BJ (cell line): ENCODE measurements at regions not wholly inside any gene's neighbourhood (a gene's known extent, or its start where the extent isn't known, plus 50 kb on each side); places are given as distances from the start of the nearest gene placed in this dataset.

Experiments used
- CTCF ChIA-PET: fragments of 350-600 bp; formaldehyde crosslinking; extraction: SDS; loops from one replicate; lab custom pipeline; 2021; ENCODE audit warnings: antibody characterized with exemption, inconsistent platforms; lab: Yijun Ruan, JAX
- POLR2A ChIA-PET: fragments of 300-600 bp; sonication (Branson Sonifier 250); formaldehyde crosslinking; extraction: SDS; loops from one replicate; lab custom pipeline; 2021; ENCODE audit warnings: antibody characterized with exemption; lab: Charles Lee
- DNase-seq: peaks from one replicate; pipeline ENCODE4 v3.0.0-alpha.2; 2011; ENCODE audit warnings: low read depth
- H3K27me3 ChIP-seq: 2 replicates; pipeline ENCODE4 v1.6.0; 2011; ENCODE audit warnings: low read length; ENCODE audit not compliant: control insufficient read depth, insufficient read depth
- H3K36me3 ChIP-seq: 2 replicates; pipeline ENCODE4 v1.5.1; 2011; ENCODE audit warnings: low read length; ENCODE audit not compliant: control insufficient read depth, insufficient read depth
- H3K4me3 ChIP-seq: 2 replicates; pipeline ENCODE4 v1.5.1; 2011; ENCODE audit warnings: low read depth, mild to moderate bottlenecking, control low read depth, low read length
- TF ChIP-seq, protein P1 (sequence below): IDR thresholded peaks from 2 replicates; pipeline ENCODE4 v1.5.1; 2011; ENCODE audit warnings: low read depth, mild to moderate bottlenecking, control low read depth, inconsistent platforms, low read length, moderate library complexity; ENCODE audit not compliant: insufficient read depth

DNA sequence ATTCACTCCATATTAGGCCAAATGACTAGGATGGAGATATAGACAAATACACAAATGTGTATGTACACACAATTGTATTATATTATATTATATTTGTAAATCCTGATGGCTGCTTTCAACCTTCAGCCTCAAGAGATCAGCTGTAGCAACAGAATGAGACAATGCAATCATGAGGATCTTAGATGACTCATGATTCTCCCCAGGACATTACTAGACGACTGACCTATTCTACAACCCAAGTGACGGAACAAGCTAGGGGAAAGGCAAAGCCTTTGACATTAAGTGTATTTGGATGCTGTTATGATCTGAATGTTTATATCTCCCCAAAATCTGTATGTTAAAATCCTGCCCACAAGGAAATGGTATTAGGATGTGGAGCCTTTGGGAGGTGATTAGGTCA is 66.5 kb downstream of the COX7C start:
- H3K27me3 ChIP-seq, result no peaks in the 10 kb centered on the region
- DNase-seq, result no peak
- H3K4me3 ChIP-seq, result no peak overlapping the region
- TF ChIP-seq, protein P1, sequence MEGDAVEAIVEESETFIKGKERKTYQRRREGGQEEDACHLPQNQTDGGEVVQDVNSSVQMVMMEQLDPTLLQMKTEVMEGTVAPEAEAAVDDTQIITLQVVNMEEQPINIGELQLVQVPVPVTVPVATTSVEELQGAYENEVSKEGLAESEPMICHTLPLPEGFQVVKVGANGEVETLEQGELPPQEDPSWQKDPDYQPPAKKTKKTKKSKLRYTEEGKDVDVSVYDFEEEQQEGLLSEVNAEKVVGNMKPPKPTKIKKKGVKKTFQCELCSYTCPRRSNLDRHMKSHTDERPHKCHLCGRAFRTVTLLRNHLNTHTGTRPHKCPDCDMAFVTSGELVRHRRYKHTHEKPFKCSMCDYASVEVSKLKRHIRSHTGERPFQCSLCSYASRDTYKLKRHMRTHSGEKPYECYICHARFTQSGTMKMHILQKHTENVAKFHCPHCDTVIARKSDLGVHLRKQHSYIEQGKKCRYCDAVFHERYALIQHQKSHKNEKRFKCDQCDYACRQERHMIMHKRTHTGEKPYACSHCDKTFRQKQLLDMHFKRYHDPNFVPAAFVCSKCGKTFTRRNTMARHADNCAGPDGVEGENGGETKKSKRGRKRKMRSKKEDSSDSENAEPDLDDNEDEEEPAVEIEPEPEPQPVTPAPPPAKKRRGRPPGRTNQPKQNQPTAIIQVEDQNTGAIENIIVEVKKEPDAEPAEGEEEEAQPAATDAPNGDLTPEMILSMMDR, result no peak
- H3K36me3 ChIP-seq, result no peaks in the 10 kb centered on the region
- CTCF ChIA-PET, result no interaction called here
- POLR2A ChIA-PET, result no interaction called here

DNA sequence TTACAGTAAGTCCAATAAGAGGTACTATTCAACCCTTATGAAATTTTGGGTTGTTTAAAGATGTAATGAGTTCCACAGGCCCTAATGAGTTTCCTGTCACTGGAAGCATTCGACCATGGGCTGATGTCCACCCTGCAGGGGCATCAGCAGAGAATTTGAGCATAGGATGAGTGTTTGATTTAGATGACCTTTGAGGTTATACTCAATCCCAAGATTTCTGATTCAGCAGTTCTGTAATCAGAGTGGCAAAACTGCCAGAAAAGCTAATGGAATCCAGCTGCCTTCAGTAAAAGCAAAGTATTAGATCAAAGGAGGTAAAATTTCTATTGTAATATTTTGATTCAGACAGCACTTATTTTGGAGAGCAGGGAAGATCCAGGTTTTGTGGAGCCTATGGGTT is 68.3 kb downstream of the COX7C start:
- TF ChIP-seq, protein P1, result no peak
- Histone ChIP-seq H3K4me3 (no peak overlapping the region), H3K36me3 (no peaks in the 10 kb centered on the region), H3K27me3 (no peaks in the 10 kb centered on the region)
- DNase-seq, result no peak
- CTCF ChIA-PET, result no interaction called here
- POLR2A ChIA-PET, result no interaction called here

DNA sequence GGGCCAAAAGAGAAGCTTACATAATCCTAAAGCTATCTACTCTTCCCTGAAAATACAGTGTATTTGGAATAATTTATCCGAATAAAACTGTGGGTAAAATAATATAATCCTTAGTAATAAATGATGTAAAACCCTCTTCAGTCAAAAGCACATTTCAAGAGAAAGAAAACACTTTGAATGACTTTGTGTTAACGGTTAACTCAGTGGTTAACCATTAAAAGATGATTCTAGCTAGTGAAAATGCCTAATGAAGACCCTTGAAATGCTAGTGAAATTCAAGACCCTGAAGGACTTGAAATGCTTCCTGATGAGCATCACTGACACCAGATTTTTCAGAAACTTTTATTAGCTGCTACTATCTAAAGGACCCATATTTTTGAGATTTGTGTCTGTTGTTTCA is 70.7 kb downstream of the COX7C start:
- H3K27me3 ChIP-seq, result no peaks in the 10 kb centered on the region
- no peak overlapping the region for H3K4me3 ChIP-seq
- POLR2A ChIA-PET, result no interaction called here
- CTCF ChIA-PET, result interaction anchor here (0.6 to 1.6 kb wide), 2 partner anchors 10 to 186 kb away, joined by 3 to 5 read pairs; no protein-coding TSS in a partner anchor
- DNase-seq, result no peak
- no peaks in the 10 kb centered on the region for H3K36me3 ChIP-seq
- TF ChIP-seq, protein P1, result no peak

DNA sequence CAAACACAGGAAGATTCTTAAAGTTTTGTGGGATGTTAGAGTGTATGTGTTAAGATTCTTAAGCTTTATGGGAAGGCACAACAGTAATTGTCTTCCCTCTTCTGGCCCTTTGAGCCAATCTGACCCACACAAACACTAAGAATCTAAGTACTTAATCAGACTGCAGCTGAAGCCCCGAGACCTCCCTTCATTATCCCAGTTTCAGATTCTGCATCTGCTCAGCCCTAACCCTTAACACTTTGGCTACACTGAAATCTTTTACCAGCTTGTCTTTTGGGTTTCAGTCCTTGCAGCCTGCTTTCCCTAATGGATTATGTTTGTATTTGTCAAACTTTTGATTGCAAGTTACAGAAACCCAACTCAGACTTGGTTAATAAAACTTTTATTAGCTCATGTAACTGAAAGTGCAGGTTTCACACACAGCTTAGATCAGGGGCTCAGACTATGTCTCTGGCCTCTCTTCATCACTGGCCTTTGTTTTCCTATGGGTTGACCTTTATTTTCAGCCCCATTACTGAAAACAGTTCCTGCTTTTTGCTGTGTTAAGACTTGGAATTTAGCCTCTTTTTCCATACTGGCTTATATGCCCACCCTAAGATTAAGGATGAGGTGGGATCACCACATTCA is 71.5 kb downstream of the COX7C start:
- ChIA-PET POLR2A (no interaction called here), CTCF (interaction anchor here (1.6 kb wide), 1 partner anchor 10 kb away, joined by 5 read pairs; no protein-coding TSS in a partner anchor)
- TF ChIP-seq, protein P1, result no peak
- H3K27me3 ChIP-seq, result no peaks in the 10 kb centered on the region
- no peaks in the 10 kb centered on the region for H3K36me3 ChIP-seq
- no peak for DNase-seq
- no peak overlapping the region for H3K4me3 ChIP-seq

DNA sequence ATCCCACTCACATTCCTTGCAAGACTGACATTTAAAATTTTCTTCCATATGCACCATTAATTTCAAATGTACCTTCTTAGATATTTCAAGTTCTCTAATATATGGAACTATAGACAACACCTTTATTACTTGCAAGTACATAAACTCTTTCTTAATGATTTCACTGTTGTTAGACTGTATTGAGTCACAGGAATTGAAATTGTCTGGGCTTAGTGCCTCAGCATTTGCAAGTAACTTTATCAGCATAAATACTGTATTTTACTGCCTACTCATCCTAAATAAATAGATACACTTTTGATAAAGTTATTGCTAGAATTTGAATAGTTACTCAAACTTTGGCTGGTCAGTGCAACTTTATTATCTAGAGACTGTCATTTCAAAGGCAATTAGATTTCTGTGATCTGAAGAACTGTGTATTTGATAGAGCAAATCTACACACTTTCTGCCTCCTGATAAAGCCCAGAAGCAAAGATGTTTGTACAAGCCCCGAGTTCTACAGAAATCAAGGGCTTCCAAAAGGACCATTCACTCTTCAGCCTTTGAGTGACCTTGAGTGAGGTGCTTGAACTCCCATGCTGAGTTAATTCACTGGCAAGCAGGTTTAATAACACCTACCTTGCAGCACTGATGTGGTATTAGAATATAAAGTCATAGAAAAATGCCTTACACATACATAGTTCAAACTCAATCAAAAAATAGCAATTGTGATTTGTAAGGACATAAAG is 91.6 kb downstream of the COX7C start:
- TF ChIP-seq, protein P1, result no peak
- Histone ChIP-seq H3K4me3 (no peak overlapping the region), H3K27me3 (no peaks in the 10 kb centered on the region), H3K36me3 (no peaks in the 10 kb centered on the region)
- CTCF ChIA-PET, result no interaction called here
- no peak for DNase-seq
- POLR2A ChIA-PET, result no interaction called here
